ENCODE measurements at regions not wholly inside any gene's neighbourhood (a gene's known extent, or its start where the extent isn't known, plus 50 kb on each side); places are given as distances from the start of the nearest gene placed in this dataset.

DNA sequence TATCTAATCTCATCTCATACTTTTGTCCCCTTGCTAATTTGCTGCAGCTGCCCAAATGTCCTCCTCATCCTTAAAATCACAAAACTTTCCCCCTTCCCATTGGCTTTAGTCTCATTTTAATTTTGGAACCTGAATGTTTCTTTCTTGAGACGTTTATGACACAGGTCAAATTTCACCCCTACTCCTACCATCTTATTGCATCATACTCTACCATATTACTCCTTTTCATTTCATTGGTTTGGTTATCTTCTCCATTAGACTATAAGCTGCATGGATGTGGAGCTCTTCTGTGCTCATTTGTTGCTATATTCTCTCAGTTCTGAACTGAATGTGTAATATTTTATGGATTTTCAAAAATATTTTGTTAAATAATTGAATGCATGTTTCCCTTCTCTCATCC is 688.6 kb downstream of the CBLN4 start:
- TF ChIP-seq ZFP30 (CRISPR knock-in tag; IDR thresholded peaks at IDR 0.05), result no peak
- TF ChIP-seq, protein P1, sequence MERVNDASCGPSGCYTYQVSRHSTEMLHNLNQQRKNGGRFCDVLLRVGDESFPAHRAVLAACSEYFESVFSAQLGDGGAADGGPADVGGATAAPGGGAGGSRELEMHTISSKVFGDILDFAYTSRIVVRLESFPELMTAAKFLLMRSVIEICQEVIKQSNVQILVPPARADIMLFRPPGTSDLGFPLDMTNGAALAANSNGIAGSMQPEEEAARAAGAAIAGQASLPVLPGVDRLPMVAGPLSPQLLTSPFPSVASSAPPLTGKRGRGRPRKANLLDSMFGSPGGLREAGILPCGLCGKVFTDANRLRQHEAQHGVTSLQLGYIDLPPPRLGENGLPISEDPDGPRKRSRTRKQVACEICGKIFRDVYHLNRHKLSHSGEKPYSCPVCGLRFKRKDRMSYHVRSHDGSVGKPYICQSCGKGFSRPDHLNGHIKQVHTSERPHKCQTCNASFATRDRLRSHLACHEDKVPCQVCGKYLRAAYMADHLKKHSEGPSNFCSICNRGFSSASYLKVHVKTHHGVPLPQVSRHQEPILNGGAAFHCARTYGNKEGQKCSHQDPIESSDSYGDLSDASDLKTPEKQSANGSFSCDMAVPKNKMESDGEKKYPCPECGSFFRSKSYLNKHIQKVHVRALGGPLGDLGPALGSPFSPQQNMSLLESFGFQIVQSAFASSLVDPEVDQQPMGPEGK (CRISPR knock-in tag; IDR thresholded peaks at IDR 0.05; ENCODE audit: borderline replicate concordance), result no peak
- no peak for TF ChIP-seq ARNTL (CRISPR knock-in tag; IDR thresholded peaks at IDR 0.05; ENCODE audit: borderline replicate concordance, low read depth)
- no peak for TF ChIP-seq RARB (CRISPR knock-in tag; IDR thresholded peaks at IDR 0.05)
- TF ChIP-seq ZC3H10 (CRISPR knock-in tag; IDR thresholded peaks at IDR 0.05), result no peak
- TF ChIP-seq CSDC2 (CRISPR knock-in tag; IDR thresholded peaks at IDR 0.05), result no peak
- TF ChIP-seq GLIS3 (CRISPR knock-in tag; IDR thresholded peaks at IDR 0.05), result no peak
- no peak for TF ChIP-seq ZFP3 (CRISPR knock-in tag; IDR thresholded peaks at IDR 0.05)
- no peak for TF ChIP-seq TCF4 (CRISPR knock-in tag; IDR thresholded peaks at IDR 0.05; ENCODE audit: borderline replicate concordance)
- TF ChIP-seq ZNF8 (CRISPR knock-in tag; IDR thresholded peaks at IDR 0.05), result no peak
- TF ChIP-seq ISL1 (CRISPR knock-in tag; IDR thresholded peaks at IDR 0.05), result no peak
- TF ChIP-seq POU6F1 (CRISPR knock-in tag; IDR thresholded peaks at IDR 0.05; ENCODE audit: borderline replicate concordance, low read depth), result no peak
- TF ChIP-seq OSR1 (CRISPR knock-in tag; IDR thresholded peaks at IDR 0.05), result no peak

Measured in SK-N-SH treated with all-trans-retinoic acid at 6 μM for 48 hours (cell line).